ENCODE measurements at regions not wholly inside any gene's neighbourhood (a gene's known extent, or its start where the extent isn't known, plus 50 kb on each side); places are given as distances from the start of the nearest gene placed in this dataset.

DNA sequence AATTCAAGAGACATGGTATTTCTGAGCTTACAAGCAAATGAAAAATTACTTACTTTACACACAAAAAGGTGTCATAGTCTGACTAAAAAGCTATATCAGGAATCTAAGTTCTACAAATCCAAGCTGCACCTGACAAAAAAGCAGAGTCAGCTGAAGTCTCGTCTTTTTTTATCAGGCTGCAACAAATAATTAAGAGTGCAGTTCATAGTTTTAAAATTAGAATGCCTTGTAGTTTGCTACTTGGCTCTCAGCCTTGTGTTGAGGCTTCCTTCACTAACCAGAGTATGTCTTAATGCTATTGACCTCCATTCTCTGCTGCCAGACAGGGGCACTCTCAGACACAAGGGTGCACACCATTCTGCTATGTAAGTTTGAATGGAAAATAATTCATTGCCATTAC is 940.7 kb downstream of the PCDH7 start:
- Histone ChIP-seq H4K20me1 (ENCODE audit: insufficient read depth) (no peaks in the 10 kb centered on the region), H2AFZ (ENCODE audit: low read depth, low read length, poor library complexity, severe bottlenecking) (no peak overlapping the region), H3K9ac (ENCODE audit: low read length) (no peak overlapping the region), H3K9me3 (ENCODE audit: control insufficient read depth in 1 of 2, insufficient read depth in 1 of 2, low read depth in 1 of 2, low read length in 2 of 2) (no peaks in the 10 kb centered on the region), H3K27ac (ENCODE audit: low read depth, low read length) (no peak overlapping the region), H3K79me2 (ENCODE audit: insufficient read depth, low read length) (no peaks in the 10 kb centered on the region), H3K9me2 (ENCODE audit: insufficient read depth) (no peaks in the 10 kb centered on the region), H3K36me3 (ENCODE audit: control insufficient read depth in 1 of 2, insufficient read depth in 2 of 2, low read length in 2 of 2) (no peaks in the 10 kb centered on the region), H3K4me3 (replicated peaks in 1 of 2; ENCODE audit: low read depth in 1 of 2, low read length in 2 of 2) (no peak overlapping the region), H3K4me2 (ENCODE audit: low read length) (no peak overlapping the region), H3K4me1 (ENCODE audit: control insufficient read depth in 1 of 2, insufficient read depth in 2 of 2, low read length in 2 of 2) (no peaks in the 10 kb centered on the region), H3K27me3 (ENCODE audit: insufficient read depth, low read length) (no peaks in the 10 kb centered on the region)
- TF ChIP-seq ZNF274 (IDR thresholded peaks at IDR 0.05; ENCODE audit: low read depth, low read length): no peak
- TF ChIP-seq POLR2AphosphoS5 (IDR thresholded peaks at IDR 0.05; ENCODE audit: low read depth, low read length): no peak
- TF ChIP-seq, protein P1, sequence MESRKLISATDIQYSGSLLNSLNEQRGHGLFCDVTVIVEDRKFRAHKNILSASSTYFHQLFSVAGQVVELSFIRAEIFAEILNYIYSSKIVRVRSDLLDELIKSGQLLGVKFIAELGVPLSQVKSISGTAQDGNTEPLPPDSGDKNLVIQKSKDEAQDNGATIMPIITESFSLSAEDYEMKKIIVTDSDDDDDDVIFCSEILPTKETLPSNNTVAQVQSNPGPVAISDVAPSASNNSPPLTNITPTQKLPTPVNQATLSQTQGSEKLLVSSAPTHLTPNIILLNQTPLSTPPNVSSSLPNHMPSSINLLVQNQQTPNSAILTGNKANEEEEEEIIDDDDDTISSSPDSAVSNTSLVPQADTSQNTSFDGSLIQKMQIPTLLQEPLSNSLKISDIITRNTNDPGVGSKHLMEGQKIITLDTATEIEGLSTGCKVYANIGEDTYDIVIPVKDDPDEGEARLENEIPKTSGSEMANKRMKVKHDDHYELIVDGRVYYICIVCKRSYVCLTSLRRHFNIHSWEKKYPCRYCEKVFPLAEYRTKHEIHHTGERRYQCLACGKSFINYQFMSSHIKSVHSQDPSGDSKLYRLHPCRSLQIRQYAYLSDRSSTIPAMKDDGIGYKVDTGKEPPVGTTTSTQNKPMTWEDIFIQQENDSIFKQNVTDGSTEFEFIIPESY (IDR thresholded peaks at IDR 0.05; ENCODE audit: extremely low read depth, insufficient replicate concordance, low read length): no peak
- TF ChIP-seq SRF (IDR thresholded peaks at IDR 0.05; ENCODE audit: low read depth): no peak
- TF ChIP-seq, protein P2, sequence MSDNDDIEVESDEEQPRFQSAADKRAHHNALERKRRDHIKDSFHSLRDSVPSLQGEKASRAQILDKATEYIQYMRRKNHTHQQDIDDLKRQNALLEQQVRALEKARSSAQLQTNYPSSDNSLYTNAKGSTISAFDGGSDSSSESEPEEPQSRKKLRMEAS (IDR thresholded peaks at IDR 0.05): no peak
- TF ChIP-seq CBX3 (IDR thresholded peaks at IDR 0.05; ENCODE audit: low read depth): no peak
- TF ChIP-seq JUND (IDR thresholded peaks at IDR 0.05): no peak
- TF ChIP-seq POLR2A (IDR thresholded peaks at IDR 0.05; ENCODE audit: borderline replicate concordance, extremely low read depth, insufficient read depth, insufficient read length): no peak
- no peak for TF ChIP-seq EZH2phosphoT487 (IDR thresholded peaks at IDR 0.05; ENCODE audit: borderline replicate concordance)
- TF ChIP-seq FOSL1 (IDR thresholded peaks at IDR 0.05; ENCODE audit: low read depth): no peak
- no peak for TF ChIP-seq ZFX (IDR thresholded peaks at IDR 0.05)
- TF ChIP-seq, protein P3, sequence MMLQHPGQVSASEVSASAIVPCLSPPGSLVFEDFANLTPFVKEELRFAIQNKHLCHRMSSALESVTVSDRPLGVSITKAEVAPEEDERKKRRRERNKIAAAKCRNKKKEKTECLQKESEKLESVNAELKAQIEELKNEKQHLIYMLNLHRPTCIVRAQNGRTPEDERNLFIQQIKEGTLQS (IDR thresholded peaks at IDR 0.05): no peak
- no peak for TF ChIP-seq SIN3A (IDR thresholded peaks at IDR 0.05; ENCODE audit: low read depth)
- TF ChIP-seq, protein P4, sequence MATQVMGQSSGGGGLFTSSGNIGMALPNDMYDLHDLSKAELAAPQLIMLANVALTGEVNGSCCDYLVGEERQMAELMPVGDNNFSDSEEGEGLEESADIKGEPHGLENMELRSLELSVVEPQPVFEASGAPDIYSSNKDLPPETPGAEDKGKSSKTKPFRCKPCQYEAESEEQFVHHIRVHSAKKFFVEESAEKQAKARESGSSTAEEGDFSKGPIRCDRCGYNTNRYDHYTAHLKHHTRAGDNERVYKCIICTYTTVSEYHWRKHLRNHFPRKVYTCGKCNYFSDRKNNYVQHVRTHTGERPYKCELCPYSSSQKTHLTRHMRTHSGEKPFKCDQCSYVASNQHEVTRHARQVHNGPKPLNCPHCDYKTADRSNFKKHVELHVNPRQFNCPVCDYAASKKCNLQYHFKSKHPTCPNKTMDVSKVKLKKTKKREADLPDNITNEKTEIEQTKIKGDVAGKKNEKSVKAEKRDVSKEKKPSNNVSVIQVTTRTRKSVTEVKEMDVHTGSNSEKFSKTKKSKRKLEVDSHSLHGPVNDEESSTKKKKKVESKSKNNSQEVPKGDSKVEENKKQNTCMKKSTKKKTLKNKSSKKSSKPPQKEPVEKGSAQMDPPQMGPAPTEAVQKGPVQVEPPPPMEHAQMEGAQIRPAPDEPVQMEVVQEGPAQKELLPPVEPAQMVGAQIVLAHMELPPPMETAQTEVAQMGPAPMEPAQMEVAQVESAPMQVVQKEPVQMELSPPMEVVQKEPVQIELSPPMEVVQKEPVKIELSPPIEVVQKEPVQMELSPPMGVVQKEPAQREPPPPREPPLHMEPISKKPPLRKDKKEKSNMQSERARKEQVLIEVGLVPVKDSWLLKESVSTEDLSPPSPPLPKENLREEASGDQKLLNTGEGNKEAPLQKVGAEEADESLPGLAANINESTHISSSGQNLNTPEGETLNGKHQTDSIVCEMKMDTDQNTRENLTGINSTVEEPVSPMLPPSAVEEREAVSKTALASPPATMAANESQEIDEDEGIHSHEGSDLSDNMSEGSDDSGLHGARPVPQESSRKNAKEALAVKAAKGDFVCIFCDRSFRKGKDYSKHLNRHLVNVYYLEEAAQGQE (IDR thresholded peaks at IDR 0.05; ENCODE audit: low read depth): no peak
- TF ChIP-seq EGR1 (IDR thresholded peaks at IDR 0.05; ENCODE audit: low read depth): no peak
- intact Hi-C loops (cut with micrococcal nuclease): no loop called here
- CTCF ChIA-PET: no interaction called here
- DNase-seq (ENCODE audit: low read depth, low spot score) (no peak), ATAC-seq (no peak)
- RAD21 ChIA-PET (ENCODE audit: low non-redundant PET in 1 of 2, low total read pairs in 2 of 2, uncharacterized antibody in 2 of 2, unreplicated experiment in 2 of 2): no interaction called here
- BruUV-seq (replicated peaks): no TSS peak
- POLR2A ChIA-PET: no interaction called here

Data from HCT116 (cell line).